H1 (cell line): ENCODE measurements at regions not wholly inside any gene's neighbourhood (a gene's known extent, or its start where the extent isn't known, plus 50 kb on each side); places are given as distances from the start of the nearest gene placed in this dataset.

Experiments
- TF ChIP-seq, protein P1 (sequence below): fragments of 300-600 bp; sonication (generic); IDR thresholded peaks from 2 replicates; pipeline ENCODE4 v1.7.1; 2012; ENCODE audit warnings: low read length, moderate library complexity, mild to moderate bottlenecking, inconsistent platforms; ENCODE audit not compliant: insufficient replicate concordance

DNA sequence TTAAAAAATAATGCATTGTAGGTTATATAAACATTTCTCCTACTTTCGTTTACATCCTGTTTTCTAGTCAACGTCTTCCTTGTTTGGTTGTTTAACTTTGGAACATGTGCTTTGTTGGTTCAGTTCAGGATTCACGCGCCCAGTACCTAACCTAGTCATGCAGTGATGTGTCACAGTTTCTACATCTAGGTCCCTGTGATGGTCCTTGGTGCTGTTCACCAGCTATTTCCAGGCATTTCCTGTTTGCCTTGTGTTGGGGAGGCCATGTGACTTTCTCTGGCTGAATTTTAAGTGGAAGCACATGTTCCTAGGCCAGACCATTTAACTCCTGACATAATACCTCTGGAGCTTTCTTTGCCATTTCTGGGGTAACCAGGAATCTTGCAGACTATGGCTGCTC lies 292.3 kb downstream of the SMARCA2 start (continued):
- TF ChIP-seq, protein P1, sequence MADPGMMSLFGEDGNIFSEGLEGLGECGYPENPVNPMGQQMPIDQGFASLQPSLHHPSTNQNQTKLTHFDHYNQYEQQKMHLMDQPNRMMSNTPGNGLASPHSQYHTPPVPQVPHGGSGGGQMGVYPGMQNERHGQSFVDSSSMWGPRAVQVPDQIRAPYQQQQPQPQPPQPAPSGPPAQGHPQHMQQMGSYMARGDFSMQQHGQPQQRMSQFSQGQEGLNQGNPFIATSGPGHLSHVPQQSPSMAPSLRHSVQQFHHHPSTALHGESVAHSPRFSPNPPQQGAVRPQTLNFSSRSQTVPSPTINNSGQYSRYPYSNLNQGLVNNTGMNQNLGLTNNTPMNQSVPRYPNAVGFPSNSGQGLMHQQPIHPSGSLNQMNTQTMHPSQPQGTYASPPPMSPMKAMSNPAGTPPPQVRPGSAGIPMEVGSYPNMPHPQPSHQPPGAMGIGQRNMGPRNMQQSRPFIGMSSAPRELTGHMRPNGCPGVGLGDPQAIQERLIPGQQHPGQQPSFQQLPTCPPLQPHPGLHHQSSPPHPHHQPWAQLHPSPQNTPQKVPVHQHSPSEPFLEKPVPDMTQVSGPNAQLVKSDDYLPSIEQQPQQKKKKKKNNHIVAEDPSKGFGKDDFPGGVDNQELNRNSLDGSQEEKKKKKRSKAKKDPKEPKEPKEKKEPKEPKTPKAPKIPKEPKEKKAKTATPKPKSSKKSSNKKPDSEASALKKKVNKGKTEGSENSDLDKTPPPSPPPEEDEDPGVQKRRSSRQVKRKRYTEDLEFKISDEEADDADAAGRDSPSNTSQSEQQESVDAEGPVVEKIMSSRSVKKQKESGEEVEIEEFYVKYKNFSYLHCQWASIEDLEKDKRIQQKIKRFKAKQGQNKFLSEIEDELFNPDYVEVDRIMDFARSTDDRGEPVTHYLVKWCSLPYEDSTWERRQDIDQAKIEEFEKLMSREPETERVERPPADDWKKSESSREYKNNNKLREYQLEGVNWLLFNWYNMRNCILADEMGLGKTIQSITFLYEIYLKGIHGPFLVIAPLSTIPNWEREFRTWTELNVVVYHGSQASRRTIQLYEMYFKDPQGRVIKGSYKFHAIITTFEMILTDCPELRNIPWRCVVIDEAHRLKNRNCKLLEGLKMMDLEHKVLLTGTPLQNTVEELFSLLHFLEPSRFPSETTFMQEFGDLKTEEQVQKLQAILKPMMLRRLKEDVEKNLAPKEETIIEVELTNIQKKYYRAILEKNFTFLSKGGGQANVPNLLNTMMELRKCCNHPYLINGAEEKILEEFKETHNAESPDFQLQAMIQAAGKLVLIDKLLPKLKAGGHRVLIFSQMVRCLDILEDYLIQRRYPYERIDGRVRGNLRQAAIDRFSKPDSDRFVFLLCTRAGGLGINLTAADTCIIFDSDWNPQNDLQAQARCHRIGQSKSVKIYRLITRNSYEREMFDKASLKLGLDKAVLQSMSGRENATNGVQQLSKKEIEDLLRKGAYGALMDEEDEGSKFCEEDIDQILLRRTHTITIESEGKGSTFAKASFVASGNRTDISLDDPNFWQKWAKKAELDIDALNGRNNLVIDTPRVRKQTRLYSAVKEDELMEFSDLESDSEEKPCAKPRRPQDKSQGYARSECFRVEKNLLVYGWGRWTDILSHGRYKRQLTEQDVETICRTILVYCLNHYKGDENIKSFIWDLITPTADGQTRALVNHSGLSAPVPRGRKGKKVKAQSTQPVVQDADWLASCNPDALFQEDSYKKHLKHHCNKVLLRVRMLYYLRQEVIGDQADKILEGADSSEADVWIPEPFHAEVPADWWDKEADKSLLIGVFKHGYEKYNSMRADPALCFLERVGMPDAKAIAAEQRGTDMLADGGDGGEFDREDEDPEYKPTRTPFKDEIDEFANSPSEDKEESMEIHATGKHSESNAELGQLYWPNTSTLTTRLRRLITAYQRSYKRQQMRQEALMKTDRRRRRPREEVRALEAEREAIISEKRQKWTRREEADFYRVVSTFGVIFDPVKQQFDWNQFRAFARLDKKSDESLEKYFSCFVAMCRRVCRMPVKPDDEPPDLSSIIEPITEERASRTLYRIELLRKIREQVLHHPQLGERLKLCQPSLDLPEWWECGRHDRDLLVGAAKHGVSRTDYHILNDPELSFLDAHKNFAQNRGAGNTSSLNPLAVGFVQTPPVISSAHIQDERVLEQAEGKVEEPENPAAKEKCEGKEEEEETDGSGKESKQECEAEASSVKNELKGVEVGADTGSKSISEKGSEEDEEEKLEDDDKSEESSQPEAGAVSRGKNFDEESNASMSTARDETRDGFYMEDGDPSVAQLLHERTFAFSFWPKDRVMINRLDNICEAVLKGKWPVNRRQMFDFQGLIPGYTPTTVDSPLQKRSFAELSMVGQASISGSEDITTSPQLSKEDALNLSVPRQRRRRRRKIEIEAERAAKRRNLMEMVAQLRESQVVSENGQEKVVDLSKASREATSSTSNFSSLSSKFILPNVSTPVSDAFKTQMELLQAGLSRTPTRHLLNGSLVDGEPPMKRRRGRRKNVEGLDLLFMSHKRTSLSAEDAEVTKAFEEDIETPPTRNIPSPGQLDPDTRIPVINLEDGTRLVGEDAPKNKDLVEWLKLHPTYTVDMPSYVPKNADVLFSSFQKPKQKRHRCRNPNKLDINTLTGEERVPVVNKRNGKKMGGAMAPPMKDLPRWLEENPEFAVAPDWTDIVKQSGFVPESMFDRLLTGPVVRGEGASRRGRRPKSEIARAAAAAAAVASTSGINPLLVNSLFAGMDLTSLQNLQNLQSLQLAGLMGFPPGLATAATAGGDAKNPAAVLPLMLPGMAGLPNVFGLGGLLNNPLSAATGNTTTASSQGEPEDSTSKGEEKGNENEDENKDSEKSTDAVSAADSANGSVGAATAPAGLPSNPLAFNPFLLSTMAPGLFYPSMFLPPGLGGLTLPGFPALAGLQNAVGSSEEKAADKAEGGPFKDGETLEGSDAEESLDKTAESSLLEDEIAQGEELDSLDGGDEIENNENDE: no peak
- TF ChIP-seq, all 59 proteins: peak for 0
